ENCODE measurements at regions not wholly inside any gene's neighbourhood (a gene's known extent, or its start where the extent isn't known, plus 50 kb on each side); places are given as distances from the start of the nearest gene placed in this dataset.
"Not testable (repeated sequence)": the region's sequence is repeated elsewhere in the genome, so short reads cannot be mapped to it uniquely, and the experiment has no call there.

GRCh38 chr5:61236715-61237114 lies 74.4 kb upstream of the SMIM15 start:
- TF ChIP-seq EZH2 (IDR thresholded peaks at IDR 0.05; ENCODE audit: borderline replicate concordance, insufficient read depth, low read depth, low read length, poor library complexity, severe bottlenecking); CTCF (IDR thresholded peaks at IDR 0.05): not testable (repeated sequence)
